Activated CD4-positive, alpha-beta T cell treated with anti-CD3 and anti-CD28 coated beads, Interleukin-2, amount 50 U/mL, for 4 hours (primary cell): ENCODE measurements at regions not wholly inside any gene's neighbourhood (a gene's known extent, or its start where the extent isn't known, plus 50 kb on each side); places are given as distances from the start of the nearest gene placed in this dataset.

Source experiments
- DNase-seq, 2 experiments: peaks; one replicate each; pipeline ENCODE4 v3.0.0-alpha.2; 2020

DNA sequence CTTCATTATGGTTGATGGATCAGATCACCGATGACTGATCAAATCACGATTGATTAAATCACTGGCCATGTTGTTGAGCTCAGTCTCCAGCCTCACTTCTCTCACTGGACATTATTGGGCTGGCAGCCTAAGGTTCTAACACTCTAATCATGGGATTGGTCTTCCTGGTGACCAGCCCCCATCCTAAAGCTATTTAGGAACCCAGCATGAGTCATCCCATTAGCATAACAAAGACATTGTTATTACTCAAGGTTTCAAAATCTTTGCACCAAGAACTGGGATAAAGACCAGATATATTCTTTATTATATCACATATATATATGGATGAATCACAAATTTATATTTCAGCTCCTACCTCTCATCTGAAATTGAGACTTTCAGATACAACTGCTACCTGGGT lies 272.1 kb upstream of the IL12B start:
- no peak for DNase-seq

DNA sequence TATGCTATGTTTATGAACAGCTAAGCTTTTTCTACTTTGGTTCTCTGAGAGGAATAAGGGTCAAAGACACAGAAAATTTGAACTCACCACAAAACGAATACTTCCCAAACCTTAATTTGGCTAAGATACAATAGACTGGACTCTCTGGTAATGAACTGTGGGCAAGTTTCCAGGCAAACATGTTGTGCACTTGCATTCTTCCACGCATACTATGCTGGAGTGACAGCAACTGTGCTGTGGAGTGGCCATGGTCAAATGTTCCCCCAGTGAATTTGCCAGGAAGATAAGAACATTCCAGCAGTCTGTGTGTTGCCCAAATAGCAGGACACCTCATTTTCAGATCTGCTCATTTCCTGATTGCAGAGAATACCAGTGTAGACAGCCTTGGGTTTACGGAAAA lies 275.3 kb upstream of the IL12B start:
- no peak for DNase-seq

DNA sequence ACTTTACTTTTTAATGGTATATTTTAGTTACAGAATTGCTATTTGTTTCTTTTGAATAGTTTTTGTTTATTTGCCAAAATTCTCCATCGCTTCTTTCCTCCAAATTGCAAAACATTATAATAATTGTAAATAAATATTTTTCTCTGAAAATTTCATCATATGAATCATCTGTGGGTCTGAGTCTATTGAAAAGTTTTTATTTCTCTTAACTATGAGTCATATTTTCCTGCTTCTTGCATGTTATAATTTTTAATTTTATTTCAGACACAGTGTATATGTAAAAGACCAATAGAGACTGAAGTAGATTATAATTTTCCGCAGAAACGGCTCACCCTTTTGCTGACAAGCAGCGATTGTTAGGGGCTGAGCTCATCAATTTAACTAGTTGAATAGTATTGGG lies 279.1 kb upstream of the IL12B start:
- DNase-seq = no peak

DNA sequence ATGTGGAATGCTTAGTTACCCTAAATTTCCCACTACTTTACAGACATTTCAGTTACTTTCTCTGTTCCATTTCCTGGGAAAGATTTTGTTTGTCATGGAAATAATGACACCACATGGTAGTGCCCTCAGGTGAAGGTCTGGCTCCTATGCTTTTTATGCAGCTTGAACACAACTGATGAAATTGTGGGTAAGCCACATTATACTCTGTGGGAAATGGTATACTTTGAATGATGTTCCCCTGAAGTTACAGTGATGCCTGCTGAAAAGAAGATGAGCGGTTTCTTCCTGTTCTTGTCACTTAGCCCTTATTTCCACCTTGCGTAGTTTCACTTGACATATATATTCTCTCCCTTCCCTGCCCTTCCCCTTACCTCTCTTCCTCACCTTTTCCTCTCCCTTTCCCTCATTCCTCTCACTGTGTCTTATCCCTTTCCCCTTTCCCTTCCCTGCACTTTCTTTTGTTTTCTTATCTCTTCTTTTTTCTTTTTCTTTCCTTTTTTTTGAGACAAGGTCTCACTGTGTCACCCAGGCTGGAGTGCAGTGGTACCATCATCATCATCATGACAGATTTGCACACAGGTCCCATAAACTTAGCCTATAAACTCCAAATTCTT lies 280.8 kb upstream of the IL12B start:
- DNase-seq = no peak

DNA sequence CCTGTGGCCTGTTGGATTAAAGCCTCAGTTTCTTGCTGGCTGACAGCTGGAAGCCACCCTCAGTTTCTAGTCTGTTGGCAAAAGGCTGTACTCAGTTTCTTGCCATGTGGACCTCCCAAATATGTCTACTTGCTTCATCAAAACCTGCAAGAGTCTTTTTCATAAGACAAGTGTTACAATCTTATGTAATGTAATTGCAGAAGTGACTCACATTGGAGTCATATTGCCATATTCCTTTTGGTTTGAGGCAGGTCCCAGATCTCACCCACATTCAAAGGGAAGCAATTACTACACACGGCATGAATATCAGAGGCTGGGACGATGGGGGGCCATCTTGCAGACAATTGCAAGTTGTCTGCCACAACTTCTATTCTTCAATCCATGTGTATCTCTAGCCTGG lies 286.7 kb upstream of the IL12B start:
- no peak for DNase-seq

DNA sequence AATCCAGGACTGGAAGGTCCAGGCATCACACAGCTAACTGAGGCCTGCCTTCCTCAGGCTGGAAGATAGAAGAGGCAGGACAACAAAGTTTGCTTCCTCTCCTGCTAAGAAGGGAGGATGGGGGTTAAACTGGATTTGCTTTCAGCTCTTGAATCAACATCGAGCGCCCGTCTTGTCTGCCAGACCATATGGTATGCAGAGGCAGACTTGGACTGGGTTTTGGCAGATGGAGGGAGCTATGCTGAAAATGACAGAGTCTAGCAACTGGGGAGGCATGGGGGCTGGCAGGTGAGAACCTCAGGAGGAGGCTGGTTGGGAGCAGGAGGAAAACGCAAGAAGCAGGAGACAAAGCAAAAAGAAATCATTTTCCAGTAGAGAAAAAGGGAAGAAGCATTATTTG lies 289.5 kb upstream of the IL12B start:
- no peak for DNase-seq

DNA sequence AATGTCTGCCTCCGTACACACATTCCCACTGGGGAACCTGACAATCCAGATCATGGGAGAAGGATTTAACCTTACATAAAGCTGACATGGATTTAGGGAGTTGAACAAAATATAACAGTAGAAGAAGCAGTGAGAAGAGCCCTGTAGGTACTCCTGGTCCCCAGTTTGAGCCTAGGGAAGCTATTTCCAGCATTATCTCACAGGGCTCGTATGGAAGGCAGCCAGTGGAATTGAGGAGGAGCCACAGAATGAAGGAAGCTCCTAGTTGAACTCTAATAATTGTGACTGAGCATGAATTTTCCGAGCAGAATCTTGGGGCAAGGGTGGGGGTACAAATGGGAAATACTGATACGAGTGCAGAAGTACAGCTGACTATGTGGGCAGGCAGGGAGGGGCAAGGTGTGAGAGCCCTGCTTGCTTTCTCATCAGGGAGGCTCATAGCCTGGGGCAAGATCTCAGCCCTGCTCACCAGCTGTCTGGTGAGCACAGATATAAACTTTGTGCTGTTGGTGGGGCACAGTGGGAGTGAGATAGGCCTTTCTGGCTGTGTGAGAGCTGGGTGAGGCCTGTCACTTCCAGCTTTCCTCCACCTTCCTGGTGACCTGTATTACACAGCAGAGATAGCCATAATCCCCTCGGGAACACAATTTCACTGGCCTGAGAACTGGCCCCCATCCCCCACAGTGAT lies 290.7 kb upstream of the IL12B start:
- DNase-seq = no peak

DNA sequence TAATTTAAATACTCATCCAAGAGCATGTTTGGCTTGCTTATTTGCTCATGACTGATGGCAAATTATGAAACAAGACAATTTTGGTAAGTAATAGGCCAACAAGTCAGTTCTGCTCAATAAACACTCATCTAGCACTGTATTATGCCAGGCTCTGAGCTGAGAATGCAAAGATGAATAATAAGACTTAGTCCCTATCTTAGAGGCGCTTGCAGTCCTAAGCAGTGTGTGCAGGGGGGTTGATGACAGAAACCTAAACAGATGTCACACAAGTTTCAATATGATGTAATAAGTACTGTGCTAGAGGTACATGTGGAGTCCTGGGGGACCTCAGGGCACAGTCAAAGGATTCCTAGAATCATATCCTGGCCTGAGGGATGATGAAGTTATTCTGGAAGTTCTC lies 287.6 kb upstream of the ADRA1B start:
- DNase-seq = no peak

DNA sequence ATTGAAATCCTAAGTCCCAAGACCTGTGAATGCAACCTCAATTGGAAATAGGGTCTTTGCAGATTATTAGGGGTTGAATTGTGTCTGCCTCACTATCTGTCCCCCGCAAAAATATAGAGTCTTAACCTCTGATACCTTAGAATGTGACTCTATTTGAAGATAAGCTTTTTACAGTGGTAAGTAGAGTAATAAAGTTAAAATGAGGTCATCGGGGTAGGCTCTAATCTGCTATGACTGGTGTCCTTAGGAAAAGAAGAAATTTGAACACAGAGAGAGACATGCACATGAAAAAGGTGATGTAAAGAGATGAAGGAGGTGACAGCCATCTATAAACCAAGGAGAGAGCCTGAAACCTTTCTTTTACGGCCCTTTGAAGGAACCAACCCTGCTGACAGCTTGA lies 287.1 kb upstream of the ADRA1B start:
- no peak for DNase-seq

DNA sequence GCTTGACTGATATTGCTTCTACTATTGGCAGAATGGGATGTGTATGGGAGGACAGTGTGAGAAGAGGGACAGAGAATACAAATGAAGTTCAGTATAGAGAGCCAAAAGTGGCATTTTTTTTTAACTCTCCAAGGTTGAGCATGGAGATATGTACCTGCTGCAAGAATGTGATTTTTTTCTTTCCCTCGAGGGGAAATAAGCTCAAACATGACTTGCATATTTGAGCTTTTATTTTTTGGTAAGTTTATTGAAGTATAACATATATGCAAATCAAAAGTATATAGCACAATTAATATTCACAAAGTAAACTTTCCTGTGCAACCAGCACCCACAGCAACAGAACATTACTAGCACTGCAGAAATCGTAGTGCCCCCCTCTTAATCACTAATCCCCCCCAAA lies 285.7 kb upstream of the ADRA1B start:
- DNase-seq = no peak

DNA sequence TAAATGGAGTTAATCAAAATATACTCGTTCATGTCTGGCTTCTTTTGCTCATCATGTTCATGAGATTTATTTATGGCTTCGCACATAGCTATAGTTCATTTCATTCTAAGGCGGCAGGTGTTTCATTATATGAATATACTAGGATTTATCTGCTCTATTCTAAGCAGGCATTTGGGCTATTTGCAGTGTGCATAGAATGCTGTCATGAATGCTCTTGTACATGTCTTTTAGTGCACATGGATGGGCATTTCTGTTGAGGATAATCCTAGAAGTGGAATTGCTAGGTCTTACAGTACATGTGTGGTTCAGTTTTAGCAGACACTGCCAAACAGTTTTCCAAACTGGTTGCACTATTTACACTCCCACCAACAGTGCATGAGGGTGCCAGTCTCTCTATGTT lies 285.3 kb upstream of the ADRA1B start:
- DNase-seq = no peak

DNA sequence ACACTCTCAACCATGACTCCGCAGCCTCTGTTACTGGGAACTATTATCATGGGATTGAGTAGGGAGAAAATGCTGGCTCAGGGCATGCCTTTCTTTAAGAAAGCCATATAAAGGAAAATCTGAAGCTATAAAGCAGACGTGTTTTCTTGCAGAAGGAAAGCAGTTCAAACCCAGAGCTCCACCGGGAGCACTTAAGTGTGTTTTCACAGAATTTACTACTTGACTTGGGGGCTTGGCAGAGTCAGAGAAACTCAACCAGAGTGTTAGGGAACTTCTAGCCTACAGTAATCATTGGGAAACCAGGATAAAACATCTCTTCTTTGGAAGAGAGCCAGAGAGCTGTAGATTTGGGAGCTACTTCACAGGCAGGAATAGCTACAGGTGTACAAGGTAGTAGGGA lies 283.4 kb upstream of the ADRA1B start:
- no peak for DNase-seq

DNA sequence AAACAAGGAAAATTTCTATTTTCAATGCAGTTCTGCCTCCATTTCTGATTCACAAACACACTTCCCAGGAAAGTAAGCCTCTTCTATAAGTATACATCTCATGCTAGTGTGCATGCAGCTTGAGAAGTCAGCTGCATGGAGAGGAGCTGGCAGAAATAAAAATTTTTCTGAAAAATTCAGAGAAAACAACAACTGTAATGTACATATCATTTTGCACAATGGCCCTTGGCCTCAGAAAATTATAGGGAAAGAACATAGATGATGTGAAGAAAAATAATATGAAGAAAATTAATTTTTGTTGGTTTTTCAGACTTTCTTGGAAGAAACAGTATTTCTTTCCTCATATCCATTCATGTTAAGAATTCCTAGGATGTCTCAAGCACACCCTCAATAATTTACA lies 277.8 kb upstream of the ADRA1B start:
- DNase-seq = no peak

DNA sequence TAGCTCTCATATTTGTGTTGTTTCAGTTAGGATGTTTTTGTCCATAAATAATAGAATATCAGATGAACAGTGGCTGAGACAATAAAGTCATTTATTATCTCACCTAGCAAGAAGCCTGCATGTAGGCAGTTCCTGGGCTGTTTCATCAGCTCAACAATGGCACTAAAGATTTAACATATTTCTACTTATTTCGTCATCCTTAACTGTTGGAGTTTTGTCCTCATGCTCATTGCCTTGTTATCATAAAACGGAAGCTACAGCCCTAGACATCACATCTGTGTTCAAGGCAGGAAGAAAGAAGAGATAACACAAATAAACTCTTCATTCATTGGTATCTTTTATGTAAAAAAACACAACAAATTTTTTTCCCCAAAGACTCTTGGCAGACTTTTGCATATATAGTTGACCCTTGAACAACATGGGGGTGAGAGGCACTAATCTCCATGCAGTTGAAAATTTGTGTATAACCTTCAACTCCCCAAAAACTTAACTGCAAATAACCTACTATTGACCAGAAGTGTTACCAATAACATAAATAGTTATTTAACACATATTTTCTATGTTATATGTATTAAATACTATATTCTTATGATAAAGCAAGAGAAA lies 277.2 kb upstream of the ADRA1B start:
- no peak for DNase-seq

DNA sequence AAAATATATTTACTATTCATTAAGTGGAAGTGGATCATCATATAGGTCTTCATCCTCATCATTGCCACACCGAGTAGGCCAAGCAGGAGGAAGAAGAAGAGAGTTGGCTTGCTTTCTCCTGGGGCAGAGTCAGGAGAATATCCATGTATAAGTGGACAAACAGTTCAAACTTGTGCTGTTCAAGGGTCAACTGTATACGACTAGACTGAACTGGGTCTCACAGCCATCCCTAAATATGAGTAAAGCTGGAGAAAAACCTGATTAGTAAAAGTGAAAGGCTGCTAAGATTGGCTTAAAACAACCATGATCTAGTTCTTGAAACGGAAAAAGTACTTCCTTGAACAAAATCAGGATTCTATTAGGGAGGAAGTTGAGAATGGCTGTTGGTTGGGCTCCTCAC lies 276.7 kb upstream of the ADRA1B start:
- DNase-seq = no peak

DNA sequence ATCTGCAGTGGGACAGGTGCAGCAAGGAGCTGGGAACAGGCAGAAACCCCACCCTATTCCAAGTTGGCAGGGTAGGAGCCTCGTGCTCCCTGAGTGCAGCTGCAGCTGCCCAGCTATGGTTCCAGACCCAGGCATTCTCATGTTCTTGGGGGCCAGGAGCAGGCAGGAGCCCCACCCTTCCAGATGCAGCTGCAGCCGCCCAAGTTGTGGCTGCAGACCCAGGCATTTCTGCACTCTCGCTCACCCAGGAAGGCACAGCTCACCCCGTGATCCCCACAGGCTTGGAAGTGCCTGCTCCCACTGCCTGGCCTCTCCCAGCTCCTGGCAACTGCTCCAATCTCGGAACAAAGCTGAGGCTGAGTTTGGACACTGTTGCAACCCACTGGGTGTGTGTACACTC lies 275.8 kb upstream of the ADRA1B start:
- DNase-seq = no peak

DNA sequence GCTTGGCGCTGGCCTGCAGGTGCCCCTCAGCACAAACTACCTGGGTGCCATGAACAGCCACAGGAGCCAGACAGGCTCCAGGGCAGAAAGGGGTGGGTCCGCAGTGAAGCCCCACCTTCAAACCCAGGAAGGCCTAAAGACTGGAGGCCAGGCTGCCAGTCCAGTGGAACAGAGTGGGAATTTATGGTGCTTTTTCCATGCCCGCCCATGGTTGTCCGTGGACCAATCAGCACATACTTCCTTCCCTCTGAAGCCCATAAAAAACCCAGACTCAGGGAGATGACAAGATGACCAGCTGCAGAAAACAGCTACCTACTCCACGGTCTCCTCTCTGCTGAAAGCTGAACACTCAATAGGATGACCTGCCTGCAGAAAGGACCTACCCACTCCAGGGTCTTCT lies 275.4 kb upstream of the ADRA1B start:
- no peak for DNase-seq

DNA sequence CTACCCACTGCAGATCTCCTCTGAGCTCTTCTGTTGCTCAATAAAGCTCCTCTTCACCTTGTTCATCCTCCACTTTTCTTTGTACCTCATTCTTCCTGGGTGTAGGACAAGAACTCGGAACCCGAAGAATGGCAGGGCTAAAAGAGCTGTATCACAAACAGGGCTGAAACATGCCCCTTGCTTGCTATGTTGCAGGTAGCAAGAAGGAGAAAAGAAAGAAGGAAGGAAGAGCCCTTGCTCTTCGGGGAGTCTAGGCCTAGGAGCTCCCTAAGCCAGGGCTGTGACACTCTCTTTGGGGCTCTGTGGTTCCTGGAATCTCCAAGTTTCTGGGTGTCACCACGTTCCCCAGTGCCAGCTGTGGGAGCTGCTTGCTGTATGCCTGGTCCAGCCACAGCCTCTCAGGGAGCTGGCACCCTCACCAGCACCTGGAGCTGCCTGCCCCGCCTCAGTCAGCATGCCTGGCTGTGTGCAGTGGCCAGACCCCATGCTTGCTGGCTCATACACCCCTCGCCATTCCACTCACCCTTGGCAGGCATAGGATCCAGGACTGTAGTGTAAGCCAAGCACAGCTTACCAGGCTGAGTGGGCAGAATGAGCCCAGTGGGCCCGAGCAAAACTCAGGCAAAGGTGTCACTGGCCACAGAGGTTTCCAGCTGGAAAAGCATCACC lies 274.8 kb upstream of the ADRA1B start:
- no peak for DNase-seq

DNA sequence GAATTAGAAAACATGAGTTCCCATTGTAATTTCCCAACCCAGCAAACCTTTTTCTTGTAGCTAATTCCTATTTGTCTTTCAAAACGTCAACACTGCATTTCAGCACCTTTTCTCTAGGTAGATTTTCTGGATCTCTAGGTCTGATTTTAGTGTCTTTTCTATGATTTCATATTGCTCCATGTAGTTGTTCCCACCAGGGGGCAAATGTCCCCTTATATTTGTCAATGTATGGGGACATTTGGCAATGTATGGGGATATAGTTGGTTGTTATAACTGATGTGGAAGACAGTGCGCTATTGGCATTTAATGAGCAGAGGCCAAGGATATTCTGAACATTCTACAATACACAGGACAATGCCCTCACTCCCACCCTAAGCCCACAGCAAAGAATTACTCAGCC lies 273.9 kb upstream of the ADRA1B start:
- DNase-seq = no peak

DNA sequence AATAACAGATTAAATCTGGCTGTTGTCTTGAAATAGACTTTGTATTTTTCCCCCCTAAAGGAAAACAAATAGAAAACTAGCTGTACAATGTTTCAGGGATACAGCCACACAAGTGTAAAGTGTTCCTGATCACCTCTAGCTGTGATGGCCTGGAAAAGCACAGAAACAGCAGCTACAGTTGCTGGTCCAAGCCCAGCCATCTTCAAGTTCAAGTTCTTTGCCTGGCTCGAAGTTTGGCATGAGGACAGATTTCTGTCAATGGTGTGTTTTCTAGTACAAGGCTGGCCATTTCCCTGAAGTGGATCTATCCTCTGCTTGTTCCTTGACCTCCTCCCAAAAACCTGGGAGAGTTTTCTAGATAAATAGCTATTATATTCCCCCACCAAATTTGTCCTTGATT lies 272.2 kb upstream of the ADRA1B start:
- DNase-seq = no peak

DNA sequence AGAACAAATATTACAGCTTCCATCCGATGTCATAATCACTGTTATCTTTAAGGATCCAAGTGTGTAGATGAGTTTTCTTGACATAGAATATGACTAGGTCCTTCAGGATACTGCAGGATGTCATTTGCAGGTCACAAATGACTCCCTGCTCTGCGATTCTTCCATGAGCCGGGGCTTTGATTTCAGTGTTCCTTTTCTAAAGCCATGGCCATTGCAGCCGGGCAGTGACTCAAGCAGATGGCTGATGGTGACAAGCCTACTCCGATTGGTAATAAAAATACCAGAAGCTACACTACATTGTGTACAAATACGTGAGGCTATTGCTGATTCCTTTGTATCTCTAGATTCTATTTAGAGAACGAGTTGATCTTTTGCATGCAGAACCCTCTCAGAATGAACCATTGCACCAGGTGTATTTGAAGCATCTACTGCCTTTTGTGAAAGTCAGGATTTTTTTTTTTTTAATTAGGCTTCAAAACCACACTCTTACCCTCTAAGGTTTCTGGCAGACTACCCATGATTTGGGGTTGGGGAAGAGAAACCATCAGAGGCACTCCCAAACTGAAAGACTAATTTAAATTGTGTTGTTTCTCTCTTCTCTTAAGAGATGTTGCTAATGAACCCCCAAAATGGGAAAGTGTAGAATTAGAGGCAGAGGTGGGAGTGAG lies 271.0 kb upstream of the ADRA1B start:
- no peak for DNase-seq

DNA sequence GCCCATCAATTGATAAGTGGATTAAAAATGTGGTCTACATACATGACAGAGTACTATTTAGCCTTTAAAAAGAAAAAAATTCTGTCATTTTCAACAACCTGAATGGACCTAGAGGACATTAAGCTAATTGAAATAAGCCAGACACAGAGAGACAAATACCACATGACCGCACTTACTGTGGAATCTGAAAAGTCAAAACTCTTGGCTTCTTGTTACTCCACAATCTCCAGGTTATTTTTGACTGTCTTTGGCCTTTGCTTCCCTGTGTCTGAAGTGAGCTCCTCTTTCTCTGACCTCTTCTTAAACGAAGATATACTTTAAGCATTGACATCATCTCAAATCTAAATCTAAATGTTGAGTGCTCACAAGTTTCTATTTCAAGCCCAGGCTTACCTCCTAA lies 265.5 kb upstream of the ADRA1B start:
- DNase-seq = no peak

DNA sequence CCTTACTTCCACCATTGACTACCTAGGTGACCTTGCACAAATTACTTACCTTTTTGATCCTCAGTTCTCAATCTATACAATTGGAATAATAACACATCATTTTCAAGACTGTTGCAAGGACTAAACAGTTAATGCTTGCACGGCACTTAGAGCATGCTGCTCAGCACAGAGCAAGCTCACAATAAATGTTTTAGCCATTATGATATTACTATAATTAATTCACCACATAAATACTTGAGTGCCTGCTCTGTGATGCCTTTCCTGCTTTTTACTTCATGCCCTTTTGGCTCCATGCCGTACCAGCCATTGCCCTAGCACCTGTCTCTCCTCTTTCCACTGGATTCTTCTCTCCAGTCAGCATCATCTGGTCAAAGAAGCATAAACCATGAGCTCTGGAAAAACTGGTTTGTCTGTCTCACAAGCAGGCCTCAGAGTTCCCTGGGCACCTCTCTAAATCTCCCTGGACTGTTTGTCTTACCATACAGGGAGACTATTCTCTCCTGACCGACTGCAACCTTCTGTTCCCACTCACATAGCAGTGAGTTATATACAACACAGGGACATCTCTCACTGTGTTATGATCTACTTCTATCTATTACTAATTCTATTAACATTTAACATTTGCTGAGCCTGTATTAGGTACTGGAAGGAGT lies 260.4 kb upstream of the ADRA1B start:
- DNase-seq = no peak
